ENCODE measurements at regions not wholly inside any gene's neighbourhood (a gene's known extent, or its start where the extent isn't known, plus 50 kb on each side); places are given as distances from the start of the nearest gene placed in this dataset.
A peak's percentile ranks its signal among the peaks of the same experiment; 100 is the strongest.

DNA sequence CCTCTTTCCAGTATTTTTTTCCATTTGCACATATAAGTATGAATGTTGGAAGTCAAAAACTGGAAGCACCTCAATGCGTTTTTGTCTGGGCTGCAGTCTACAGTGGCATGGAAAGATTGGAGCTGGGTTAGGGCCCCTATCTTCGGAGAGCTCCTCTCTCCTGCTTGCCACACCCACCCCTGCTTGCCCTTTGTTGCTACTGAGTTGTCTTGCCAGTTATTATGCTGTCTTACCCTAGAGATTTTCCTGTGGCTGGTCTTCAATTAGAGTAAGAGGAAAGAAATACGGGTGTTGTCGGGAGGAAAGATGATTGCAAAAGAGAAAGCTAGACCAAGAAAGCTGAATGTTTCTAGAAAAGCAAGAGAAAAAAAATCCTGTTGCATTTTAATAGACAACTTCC lies 228.9 kb upstream of the CELF2 start:
- no peaks in the 10 kb centered on the region for H3K27me3 ChIP-seq (ENCODE audit: insufficient read depth, low read depth)
- H3K36me3 ChIP-seq (ENCODE audit: low read depth): peaks cover 42% of the 10 kb centered on the region
- H3F3A ChIP-seq (ENCODE audit: insufficient read depth, low read depth): peaks cover 49% of the 10 kb centered on the region
- ChIA-PET POLR2A (ENCODE audit: unreplicated experiment) (interaction anchor here (0.6 kb wide), 1 partner anchor 83 kb away, joined by 4 read pairs; no protein-coding TSS in a partner anchor), CTCF (no interaction called here)
- BruUV-seq (replicated peaks): no TSS peak
- H3K4me2 ChIP-seq: no peak overlapping the region
- H3K4me1 ChIP-seq (replicated peaks; ENCODE audit: insufficient read depth): peaks cover 75% of the 10 kb centered on the region
- no peak overlapping the region for H3K4me3 ChIP-seq
- H3K9me2 ChIP-seq (ENCODE audit: insufficient read depth): no peaks in the 10 kb centered on the region
- H3K79me2 ChIP-seq (ENCODE audit: low read depth): peaks cover 4% of the 10 kb centered on the region
- H3K27ac ChIP-seq: no peak overlapping the region
- no peak overlapping the region for H2AFZ ChIP-seq
- no peak for TF ChIP-seq EZH2 (IDR thresholded peaks at IDR 0.05; ENCODE audit: low read depth)
- TF ChIP-seq, protein P1, sequence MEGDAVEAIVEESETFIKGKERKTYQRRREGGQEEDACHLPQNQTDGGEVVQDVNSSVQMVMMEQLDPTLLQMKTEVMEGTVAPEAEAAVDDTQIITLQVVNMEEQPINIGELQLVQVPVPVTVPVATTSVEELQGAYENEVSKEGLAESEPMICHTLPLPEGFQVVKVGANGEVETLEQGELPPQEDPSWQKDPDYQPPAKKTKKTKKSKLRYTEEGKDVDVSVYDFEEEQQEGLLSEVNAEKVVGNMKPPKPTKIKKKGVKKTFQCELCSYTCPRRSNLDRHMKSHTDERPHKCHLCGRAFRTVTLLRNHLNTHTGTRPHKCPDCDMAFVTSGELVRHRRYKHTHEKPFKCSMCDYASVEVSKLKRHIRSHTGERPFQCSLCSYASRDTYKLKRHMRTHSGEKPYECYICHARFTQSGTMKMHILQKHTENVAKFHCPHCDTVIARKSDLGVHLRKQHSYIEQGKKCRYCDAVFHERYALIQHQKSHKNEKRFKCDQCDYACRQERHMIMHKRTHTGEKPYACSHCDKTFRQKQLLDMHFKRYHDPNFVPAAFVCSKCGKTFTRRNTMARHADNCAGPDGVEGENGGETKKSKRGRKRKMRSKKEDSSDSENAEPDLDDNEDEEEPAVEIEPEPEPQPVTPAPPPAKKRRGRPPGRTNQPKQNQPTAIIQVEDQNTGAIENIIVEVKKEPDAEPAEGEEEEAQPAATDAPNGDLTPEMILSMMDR (conservative IDR thresholded peaks at IDR 0.05): no peak
- DNase-seq: no peak
- no peaks in the 10 kb centered on the region for H4K20me1 ChIP-seq (ENCODE audit: insufficient read depth)
- no peaks in the 10 kb centered on the region for H3K9me3 ChIP-seq (ENCODE audit: insufficient read depth, low read depth)
- intact Hi-C loops (cut with micrococcal nuclease; ENCODE audit: unreplicated experiment): no loop called here

DNA sequence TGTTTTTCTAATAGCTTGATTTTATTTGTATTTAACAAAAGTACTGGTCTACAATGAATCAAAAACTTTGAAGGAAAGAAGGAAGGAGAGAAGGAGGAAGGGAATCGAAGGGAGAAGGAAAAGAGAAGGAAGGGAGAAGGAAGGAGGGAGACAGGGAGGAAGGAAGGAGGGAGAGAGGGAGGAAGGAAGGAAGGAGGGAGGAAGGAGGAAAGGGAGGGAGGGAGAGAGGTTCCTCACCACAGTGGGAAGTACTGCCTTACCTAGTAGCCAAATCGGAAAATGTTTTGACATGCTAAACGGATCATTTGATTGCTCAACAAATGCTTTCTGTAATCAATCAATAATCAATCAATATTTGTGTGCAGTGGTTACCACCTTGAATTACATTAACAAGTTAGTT lies 225.8 kb upstream of the CELF2 start:
- Histone ChIP-seq H3K4me2 (peak overlapping the region; percentile 90), H3K9me3 (ENCODE audit: insufficient read depth, low read depth) (no peaks in the 10 kb centered on the region), H3K27me3 (ENCODE audit: insufficient read depth, low read depth) (no peaks in the 10 kb centered on the region), H2AFZ (no peak overlapping the region), H3K9me2 (ENCODE audit: insufficient read depth) (no peaks in the 10 kb centered on the region), H3K4me3 (peak overlapping the region; percentile 57), H3K79me2 (ENCODE audit: low read depth) (peaks cover 4% of the 10 kb centered on the region), H3K27ac (peak overlapping the region; percentile 99), H3K36me3 (ENCODE audit: low read depth) (peaks cover 28% of the 10 kb centered on the region), H3F3A (ENCODE audit: insufficient read depth, low read depth) (peaks cover 42% of the 10 kb centered on the region), H4K20me1 (ENCODE audit: insufficient read depth) (no peaks in the 10 kb centered on the region), H3K4me1 (replicated peaks; ENCODE audit: insufficient read depth) (peaks cover 79% of the 10 kb centered on the region)
- no peak for DNase-seq
- POLR2A ChIA-PET (ENCODE audit: unreplicated experiment): interaction anchor here (0.6 to 0.7 kb wide), 3 partner anchors 30 to 1521 kb away, joined by 3 to 55 read pairs (median 45); no protein-coding TSS in a partner anchor
- intact Hi-C loops (cut with micrococcal nuclease; ENCODE audit: unreplicated experiment): no loop called here
- BruUV-seq (replicated peaks): no TSS peak
- TF ChIP-seq, protein P1 (conservative IDR thresholded peaks at IDR 0.05): no peak
- TF ChIP-seq EZH2 (IDR thresholded peaks at IDR 0.05; ENCODE audit: low read depth): no peak
- CTCF ChIA-PET: no interaction called here

DNA sequence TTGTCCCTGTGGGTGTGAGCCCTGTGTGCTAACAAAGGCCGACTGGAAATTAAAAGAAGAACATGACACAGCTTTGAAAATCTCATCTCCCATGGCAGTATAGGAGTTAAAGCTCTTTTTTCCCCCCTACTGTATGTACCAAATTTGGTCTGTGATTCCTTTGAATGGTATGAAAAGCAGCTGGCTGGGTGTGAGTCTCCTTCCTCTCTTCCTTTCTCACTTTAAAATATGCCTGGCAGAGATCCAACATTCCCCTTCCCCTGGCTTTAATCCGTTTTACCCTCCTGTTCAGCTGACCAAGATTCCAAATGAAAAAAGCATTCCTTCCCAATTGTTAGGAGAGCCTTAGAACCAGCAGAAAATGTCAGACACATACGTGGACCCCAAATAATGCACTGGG lies 225.0 kb upstream of the CELF2 start:
- Histone ChIP-seq H3K36me3 (ENCODE audit: low read depth) (peaks cover 28% of the 10 kb centered on the region), H3K27ac (peak overlapping the region; percentile 99), H3K9me2 (ENCODE audit: insufficient read depth) (no peaks in the 10 kb centered on the region), H3K4me3 (peak overlapping the region; percentile 57), H2AFZ (no peak overlapping the region), H3K9me3 (ENCODE audit: insufficient read depth, low read depth) (no peaks in the 10 kb centered on the region), H3K27me3 (ENCODE audit: insufficient read depth, low read depth) (no peaks in the 10 kb centered on the region), H3K4me2 (peak overlapping the region; percentile 90), H3K4me1 (replicated peaks; ENCODE audit: insufficient read depth) (peaks cover 79% of the 10 kb centered on the region), H3K79me2 (ENCODE audit: low read depth) (peaks cover 4% of the 10 kb centered on the region), H3F3A (ENCODE audit: insufficient read depth, low read depth) (peaks cover 36% of the 10 kb centered on the region), H4K20me1 (ENCODE audit: insufficient read depth) (no peaks in the 10 kb centered on the region)
- no TSS peak for BruUV-seq (replicated peaks)
- ChIA-PET POLR2A (ENCODE audit: unreplicated experiment) (interaction anchor here (0.6 to 1.0 kb wide), 5 partner anchors 13 to 1522 kb away, joined by 3 to 9 read pairs (median 5); no protein-coding TSS in a partner anchor), CTCF (no interaction called here)
- TF ChIP-seq, protein P1 (conservative IDR thresholded peaks at IDR 0.05): no peak
- TF ChIP-seq EZH2 (IDR thresholded peaks at IDR 0.05; ENCODE audit: low read depth): no peak
- intact Hi-C loops (cut with micrococcal nuclease; ENCODE audit: unreplicated experiment): no loop called here
- DNase-seq: peak; percentile 51 to 83
